Stimulated activated CD4-positive, alpha-beta T cell treated with anti-CD3 and anti-CD28 coated beads, Interleukin-2, amount 100 ng/mL, for 48 hours (primary cell): ENCODE measurements at regions not wholly inside any gene's neighbourhood (a gene's known extent, or its start where the extent isn't known, plus 50 kb on each side); places are given as distances from the start of the nearest gene placed in this dataset.
A peak's percentile ranks its signal among the peaks of the same experiment; 100 is the strongest.
"Not testable (repeated sequence)": the region's sequence is repeated elsewhere in the genome, so short reads cannot be mapped to it uniquely, and the experiment has no call there.

Experiments used
- DNase-seq, 2 donors: peaks; one replicate each; pipeline ENCODE4 v3.0.0-alpha.2; 2020

DNA sequence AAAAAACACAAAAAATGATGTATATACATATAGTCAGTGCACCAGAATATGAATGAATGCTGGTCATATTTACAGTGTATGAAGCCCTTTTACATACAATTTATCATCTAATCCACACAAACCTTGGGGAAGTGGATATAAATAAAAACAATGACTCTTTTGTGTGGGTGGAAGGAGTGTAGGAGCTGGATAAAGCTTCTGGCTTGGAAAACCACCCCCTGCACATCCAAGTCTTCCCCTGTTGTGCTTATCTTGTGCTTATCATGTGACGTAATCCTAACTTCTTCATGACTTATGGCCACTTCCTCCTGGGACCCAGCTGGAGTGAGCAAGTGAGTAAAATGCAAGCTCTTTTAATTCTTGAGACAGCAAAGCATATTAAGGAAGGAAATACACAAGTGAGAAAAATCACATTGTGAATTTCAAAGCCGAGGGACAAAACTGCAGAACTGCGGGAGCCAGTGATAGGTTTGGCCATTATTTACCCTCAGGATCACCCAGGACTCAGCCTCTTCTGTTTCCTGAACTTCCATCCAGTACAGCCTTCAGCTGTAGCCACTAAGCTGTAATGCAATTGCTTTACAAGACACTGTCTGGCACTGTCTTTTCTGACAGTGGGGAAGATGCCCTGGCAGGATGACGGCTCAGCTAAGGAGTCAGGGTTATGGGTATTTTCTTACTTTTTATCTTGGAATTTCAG, 104.0 kb upstream of the PPM1J start:
- no peak for DNase-seq

DNA sequence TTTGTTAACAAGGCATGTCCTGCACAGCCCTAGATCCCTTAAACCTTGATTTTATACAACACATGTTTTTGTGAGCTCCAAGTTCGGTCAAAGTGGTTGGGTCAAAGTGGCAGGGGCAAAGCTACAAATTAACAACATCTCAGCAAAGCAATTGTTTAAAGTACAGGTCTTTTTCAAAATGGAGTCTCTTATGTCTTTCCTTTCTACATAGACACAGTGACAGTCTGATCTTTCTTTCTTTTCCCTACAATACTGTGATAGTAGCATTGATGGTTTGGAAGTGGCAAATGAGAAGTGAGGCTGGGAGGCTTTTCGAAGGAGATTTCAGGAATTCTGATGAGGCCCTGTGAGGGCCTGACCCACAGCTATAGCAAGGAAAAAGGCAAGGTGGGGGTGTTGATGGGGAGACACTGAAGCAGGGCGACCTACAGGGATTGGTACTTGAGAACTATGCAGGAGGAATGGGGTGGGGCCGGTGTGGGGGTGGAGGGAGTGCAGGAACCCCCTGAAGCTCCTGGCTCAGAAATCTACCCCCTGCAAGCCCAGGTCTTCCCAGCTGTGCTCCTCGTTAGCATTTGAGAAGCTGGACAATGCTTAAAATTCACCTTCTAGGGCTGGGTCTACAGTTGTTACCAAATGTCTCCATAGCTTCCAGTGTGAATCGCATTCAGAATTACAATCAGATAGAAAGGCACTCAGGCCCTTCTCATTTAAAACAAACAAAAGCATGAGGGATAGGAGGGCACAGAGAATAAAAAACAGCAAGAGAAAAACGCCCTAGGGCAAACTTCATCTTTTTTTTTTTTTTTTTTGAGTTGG, 102.6 kb upstream of the PPM1J start:
- no peak for DNase-seq

DNA sequence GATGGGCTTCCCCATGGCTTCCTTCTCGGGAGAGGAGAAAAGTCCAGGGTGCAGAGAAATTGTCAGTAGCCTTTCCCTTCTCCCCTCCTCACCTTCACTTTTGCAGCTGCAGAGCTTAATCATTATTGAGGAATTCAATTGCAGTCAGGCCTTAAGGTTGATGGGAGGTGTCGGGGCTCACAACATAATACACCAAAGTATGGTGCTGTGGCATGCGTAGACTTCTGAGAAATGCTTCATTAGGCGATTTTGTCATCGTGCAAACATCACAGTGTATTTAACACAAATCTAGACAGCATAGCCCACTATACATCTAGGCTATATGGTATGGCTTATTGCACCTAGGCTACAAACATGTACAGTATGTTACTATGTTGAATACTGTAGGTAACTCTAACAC, 100.2 kb upstream of the PPM1J start:
- no peak for DNase-seq

DNA sequence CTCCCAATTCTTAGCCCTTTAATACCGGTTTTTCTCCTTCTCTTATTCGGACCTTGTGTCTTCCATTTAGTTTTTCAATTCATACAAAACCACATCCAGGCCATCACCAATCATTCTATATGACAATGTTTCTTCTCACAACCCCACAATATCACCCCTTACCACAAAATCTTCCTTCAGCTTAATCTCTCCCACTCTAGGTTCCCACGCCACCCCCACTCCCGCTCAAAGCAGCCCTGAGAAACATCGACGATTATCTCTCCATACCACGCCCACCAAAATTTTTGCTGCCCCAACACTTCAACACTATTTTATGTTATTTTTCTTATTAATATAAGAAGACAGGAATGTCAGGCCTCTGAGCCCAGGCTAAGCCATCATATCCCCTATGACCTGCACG, 99.5 kb upstream of the PPM1J start:
- DNase-seq: not testable (repeated sequence)

DNA sequence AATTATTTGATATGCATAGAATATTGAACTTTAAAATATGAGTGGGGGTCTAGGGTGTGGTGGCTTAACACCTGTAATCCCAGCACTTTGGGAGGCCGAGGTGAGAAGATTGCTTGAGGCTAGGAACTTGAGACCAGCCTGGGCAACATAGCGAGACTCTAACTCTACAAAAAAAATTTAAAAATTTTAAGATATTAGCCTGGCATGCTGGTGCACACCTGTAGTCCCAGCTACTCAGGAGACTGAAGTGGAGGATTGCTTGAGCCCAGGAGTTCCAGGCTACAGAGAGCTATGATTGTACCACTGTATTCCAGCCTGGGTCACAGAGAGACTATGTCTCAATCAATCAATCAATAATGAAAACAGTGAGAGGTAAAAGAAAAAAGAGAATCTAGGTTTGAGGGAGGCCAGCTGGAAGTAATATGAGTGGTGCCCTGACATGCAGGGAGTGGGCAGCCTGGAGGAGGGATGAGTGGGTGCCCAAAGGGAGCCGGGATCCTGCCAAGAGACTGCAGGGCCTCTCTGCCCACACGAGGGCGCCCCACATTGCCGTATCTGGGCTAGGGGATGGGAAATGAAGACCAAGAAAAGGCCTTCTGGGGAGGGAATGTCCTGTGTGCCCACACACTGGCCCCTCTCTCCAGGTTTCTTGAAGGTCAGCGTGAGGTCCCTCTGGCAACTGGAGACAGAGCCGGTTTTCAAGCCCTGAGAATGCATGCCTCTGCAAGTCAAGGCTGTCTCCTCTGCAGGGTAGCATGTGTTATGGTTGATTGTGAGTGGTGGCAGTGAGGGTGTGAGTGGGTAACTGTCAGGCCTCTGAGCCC, 93.9 kb upstream of the PPM1J start:
- DNase-seq: peak; percentile 62 to 65

DNA sequence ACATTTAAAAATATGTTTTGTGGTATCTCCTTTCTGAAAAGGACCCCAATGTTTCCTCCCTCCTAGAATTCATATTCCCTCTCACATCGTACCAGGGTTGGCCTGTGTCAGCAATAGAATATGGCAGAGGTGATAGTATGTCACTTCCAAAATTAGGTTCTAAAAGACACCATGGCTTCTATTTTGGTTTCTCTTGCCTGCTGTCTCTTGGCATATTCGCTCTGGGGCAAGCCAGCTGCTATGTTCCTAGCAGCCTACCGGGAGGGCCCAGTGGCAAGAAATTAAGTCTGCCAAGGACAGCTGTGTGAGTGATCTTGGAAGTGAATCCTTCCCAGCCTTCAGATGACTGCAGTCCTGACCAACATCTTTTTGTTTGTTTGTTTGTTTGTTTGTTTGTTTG, 92.9 kb upstream of the PPM1J start:
- DNase-seq: no peak

DNA sequence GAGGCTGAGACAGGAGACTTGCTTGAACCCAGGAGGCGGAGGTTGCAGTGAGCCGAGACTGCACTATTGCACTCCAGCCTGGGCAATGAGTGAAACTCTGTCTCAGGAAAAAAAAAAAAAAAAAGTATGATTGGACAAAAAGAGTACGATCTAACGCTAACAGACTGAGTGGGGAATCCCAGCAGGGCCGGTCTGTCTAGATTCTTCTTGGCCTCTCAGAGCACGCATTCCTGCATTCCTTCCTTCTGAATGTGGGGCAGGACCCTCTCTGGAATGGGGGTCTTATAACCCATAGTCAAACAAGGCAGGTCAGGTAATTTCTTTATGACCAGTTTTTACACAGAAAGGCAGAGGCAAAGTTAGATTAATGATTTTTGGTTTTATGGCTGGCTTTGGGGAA, 92.0 kb upstream of the PPM1J start:
- no peak for DNase-seq

DNA sequence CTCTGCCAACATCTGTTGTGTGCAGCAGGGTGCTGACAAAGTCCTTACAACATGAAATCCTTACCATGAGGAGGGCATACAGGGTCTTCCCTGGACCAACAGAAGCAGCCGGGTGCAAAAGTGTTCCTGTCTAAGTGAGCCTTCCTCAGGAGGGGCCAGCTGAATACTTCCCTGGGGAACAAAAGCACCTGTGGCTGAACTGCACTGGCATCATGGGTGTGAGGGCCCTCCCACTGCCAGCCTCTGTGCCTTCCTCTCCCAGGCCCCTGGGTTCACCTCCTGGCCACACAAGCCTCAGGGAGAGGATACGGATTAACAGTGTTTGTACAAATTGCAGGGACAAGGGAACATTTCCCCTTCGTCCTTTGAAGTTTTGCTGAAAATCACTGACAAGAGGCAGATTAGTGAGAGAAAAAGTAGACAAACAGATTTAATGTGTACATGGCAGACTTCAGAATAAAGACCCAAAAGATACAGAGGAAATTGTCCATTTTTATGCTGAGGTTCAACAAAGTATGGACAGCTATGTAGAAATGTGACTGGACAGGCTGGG, 91.0 kb upstream of the PPM1J start:
- DNase-seq: no peak

DNA sequence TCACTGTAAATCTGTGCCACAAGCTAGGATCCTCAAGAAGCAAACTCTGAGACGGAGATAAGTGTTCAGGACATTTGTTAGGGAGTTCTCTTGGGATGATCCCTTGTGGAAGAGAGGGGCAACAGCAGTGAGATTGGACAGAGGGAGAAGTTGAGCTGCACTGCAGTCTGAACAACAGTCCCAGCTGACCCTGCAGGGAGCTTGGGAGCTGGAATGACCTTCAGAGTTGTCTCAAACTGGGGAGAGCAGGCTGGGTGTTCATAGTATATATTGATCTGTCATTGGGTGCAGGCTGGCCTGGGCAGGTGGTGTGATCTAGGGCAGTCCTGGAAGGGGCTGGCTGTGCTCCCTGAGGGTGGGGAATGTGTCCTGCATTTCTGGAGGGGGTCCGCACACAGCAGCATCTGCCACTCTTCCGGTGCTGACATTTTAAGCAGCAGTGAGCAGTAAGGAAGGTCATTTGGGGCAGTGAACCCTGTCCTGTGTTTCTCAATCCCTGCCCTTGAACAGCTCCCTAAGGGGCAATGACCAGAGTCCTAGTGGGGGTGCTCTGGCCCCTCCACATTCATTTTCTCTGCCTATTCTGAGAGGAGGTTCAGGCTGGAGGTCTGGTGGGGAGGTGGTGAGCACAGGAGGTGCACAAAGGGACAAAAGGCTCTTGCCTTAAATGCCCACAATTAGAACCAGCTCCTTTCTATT, 90.2 kb upstream of the PPM1J start:
- no peak for DNase-seq

DNA sequence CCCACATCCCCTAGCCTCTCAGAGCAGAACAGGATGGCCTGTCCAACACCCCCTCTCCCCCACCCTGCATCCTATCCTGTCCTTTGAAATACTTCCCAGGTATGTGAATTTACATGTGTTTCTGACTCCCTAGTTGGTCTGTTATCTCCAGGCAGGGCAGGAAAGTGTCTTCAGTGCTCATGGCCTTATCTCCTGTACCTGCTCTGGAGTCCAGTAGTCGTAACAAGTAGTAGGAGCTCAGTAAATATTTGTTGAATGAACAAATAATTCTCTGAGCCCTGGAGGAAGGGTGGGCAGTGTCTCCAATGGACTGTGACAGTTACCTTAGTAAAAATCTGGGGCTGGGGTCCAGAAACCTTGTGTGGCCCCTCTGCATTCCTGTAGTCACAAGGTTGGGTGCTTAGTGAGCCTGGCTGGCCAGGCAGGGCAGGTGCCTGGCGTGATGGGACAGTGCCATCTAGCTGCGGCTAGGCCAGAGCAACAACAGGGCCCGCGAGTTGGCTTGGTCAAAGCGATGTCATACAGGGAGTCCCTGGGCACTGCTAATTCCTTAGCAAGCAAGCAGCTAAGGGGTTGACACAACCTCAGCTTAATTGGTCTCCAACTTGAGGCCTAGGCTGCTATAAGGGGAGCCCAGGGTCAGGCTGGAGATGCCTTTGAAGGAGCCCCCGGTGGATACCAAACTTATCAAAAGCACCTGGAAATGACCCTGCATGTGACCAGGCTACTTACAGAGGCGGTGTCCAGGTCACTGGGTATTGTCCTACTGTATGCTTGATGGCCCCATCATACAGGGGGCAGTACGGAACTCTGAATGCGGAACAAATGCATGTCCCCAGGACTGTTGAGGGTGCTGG, 89.0 kb upstream of the PPM1J start:
- peak; percentile 51 to 54 for DNase-seq

DNA sequence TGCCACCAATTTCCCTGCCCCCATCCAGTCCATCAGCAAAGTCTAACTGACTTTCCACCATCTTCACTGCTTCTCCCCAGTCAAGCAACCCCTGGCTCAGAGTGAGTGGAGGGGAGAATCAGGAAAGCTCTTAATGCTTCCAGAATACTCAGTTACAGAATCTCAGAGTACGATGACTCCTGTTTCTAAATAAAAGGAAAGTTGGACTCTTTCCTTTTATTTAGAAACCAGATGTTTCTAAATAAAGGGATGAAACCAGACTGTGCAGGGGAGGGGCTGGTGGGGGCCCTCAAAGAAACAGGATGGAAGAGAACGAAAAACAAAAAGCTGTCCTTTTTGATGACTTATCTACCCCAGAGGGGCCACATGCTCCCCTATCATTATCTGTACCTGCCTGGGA, 85.2 kb upstream of the PPM1J start:
- no peak for DNase-seq

DNA sequence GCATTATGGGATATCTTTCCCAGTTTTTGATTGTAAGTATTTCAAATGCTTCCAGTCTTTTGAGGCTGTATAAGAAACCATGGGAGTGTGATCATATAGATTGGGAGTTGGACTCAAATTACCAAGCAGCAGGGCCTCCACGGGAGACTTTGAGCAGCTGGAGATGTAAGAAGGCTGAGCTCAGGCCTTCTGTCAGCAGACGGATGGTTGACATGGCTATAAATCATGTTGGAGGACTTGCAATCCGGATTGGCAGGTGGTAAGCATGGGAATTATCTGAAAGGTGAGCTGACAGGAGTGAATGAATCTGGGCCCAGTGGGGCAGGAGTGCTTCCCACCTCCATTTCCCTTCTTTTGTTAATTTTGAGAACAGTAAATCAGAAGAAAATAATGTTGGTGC, 83.2 kb upstream of the PPM1J start:
- DNase-seq: no peak

DNA sequence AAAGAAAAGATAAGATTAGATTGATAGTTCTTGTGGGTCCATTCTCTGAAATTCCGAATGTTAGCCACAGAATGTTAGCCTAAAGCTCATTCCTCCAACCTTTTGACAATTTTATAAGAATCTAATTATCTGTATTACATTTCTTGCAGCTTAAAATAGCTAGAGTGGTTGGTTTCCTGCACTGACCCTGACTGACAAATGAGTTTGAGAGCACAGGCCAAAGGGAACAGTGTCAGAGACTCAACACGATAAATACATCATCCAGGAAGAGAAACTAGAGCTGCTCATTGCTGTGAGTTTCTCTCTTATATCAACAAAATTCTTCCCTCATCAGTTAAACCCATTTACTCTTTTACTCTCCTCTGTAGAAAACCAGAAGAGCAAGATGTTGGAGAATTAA, 82.1 kb upstream of the PPM1J start:
- DNase-seq: no peak

DNA sequence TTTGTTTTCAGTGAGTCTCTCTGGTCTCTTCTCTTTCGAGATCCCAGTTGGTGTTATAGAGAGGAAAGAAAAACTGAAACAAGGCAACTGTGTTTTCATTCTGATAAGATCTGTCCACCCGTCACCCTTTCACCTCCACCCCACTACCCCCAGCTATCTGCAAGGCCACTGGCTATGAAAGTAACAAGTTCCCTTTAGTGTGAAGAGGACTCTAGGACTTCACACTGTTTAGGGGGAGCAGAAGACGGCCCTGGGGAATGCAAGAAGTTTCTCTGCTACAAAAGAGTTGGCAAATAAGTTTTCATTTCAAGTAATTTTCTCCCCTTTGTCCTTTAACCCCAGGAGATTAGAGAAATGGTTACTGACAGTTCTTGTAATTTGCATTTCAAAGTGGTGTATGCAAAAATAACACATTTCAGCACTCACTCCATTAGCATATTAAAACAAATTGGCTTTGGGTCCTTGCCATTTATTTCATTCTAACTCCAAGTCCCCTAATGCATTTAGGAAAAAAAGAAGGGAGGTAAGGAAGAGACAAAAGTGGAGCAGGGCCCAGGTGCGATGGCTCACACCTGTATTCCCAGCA, 79.6 kb upstream of the PPM1J start:
- DNase-seq: no peak

DNA sequence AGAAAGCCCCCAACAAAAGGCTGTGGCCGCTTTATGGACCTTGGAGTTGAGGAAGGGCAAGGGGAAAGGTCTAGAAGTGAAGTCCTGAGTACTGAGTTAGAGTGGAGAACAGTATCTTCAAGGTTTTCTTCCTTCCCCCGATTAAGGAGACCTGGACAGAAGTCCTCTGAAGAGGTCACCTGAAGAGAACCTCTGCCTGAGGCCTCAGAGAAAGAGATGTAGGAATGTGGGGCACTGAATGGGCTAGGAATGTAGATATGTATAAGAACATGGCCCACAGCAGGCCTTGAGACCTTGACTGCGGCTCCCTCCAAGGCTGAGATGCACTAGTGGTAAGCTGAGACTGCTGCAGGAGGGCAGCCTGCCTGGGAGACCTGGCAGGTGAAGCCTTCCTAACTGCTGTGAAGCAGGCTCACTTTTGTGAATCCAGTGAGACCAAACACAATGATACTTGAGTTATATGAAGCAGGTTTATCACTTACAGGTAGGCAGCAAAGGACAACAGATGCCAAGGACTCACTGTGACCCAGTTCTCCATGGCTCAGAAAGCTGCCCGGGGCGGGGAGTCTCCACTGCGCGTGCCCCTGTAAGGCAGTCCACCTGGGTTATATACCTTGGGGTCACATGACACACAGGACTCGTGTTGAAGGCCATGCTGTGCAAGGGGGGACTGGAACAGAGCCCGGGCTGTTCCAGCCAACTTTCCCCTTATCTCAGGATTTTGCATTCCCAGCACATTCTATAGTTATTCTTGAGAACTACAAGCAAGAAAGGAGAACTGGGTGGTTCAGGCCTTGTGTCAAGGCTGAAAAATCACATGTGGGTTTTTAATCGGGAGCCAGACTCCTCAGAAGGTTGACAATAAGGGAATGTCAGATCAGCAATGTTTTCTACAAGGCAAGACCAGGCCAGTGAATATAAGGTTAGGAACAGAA, 78.8 kb upstream of the PPM1J start:
- no peak for DNase-seq

DNA sequence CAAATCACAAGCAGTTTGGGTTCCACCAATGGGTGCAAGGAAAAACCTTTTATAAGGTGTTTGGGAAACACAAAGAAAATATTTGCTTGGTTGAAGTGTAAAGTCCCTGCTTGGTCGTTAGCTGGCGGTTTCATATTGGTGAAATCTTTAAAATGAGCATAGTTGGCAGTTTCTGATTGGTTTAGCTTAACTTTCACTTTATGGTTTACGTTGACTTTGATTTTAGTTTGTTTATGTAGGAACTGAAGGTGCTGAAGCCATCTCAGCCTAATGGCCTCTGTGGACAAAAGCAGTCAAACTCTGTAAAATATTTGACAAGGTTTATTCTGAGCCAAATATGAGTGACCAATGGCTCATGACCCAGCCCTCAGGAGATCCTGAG, 76.6 kb upstream of the PPM1J start:
- no peak for DNase-seq

DNA sequence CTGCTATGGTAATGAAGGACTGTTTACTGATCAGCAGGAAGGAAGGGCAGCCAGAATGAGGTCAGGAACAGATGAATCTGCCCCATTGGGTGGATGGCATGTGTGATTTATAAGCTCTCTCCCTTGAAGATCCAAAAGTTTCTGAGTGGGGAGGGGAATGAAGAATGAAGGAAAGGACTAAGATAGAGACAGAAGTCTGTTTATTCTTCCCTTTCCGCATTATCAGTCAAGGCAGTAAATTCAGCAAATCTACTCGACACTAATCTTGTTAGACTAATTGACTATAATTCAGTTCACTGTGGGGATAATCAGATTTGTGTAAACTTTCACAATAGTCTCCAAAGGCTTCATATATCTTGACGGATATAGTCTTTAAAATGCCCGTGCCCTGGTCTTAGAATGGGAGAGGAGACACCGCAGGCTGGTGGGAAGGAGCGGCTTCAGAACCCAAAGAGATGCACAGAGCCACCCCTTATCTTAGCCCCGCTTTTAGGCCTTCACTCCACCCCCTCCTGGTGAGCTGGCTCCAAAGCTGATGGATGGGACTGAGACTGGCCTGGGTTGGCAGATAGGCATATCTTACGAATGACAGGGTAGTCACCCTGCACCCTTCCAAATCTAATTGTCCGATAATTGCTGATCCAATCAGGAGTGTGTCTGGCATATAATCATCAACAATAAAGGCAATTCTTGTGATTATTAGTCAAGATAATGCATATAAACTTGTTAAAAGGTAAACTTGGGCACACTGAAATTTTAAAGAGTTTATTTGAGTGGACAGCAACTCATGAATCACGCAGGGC, 76.0 kb upstream of the PPM1J start:
- no peak for DNase-seq

DNA sequence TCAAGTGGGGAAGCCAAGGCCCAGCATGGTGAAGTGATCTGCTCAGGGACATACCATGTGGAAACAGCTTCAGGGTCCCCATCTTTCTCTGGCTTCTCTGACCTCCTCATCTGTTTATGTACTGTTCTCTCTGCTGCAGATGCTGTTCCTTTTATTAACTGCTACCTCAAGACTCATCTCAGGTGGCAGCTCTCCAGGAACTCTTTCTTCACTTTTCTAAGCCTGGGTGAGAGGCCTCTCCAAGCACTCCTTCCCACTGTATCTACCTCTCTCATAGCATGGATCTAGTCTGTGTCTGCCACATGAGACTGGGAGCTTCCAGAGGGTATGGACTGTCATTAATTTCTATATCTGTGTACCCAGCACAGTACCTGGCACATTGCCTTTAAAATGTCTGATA, 73.4 kb upstream of the PPM1J start:
- no peak for DNase-seq

DNA sequence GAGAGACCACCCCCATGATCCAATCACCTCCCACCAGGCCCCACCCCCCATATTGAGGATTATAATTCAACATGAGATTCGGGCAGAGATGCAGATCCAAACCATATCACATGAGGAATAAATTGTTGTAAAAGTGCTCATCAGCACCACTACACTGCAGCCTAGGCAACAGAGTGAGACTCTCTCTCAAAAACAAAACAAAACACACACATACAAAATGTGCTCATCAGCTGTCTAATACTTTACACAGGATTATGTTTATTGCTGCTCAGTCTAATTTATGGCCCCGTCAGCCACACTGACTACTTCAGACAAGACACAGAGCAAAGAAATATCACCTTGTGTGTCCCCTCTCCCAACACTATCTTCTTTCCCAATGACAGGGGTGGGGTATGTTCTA, 72.9 kb upstream of the PPM1J start:
- no peak for DNase-seq
